Activated CD8-positive, alpha-beta memory T cell treated with anti-CD3 and anti-CD28 coated beads, Interleukin-2, amount 10 ng/mL, durations not matched to agents 7 days and 5 days (primary cell): ENCODE measurements at regions not wholly inside any gene's neighbourhood (a gene's known extent, or its start where the extent isn't known, plus 50 kb on each side); places are given as distances from the start of the nearest gene placed in this dataset.

Experiments
- ATAC-seq: fragments of 150-1000 bp; cut with Tn5 transposase; one replicate; pipeline ENCODE4 v1.10.0; 2021; ENCODE audit warnings: moderate library complexity
- CTCF ChIA-PET: fragments of 350-600 bp; sonication (Branson Sonifier 250); formaldehyde crosslinking; loops from one replicate; lab custom pipeline; 2021; ENCODE audit warnings: antibody characterized with exemption; lab: Charles Lee
- DNase-seq: peaks from one replicate; pipeline ENCODE4 v3.0.0-alpha.2; 2020
- H3K27ac Mint-ChIP-seq: one replicate; pipeline ENCODE4 v1.8.0; 2021; ENCODE audit warnings: mild to moderate bottlenecking, mixed read lengths
- H3K27me3 Mint-ChIP-seq: one replicate; pipeline ENCODE4 v1.8.0; 2021; ENCODE audit warnings: mixed read lengths
- H3K36me3 Mint-ChIP-seq: one replicate; pipeline ENCODE4 v1.8.0; 2021; ENCODE audit warnings: mild to moderate bottlenecking, mixed read lengths
- H3K4me1 Mint-ChIP-seq: one replicate; pipeline ENCODE4 v1.8.0; 2021; ENCODE audit warnings: mixed read lengths
- H3K4me3 Mint-ChIP-seq: one replicate; pipeline ENCODE4 v1.8.0; 2021; ENCODE audit warnings: mild to moderate bottlenecking, moderate library complexity, mixed read lengths
- H3K9me3 Mint-ChIP-seq: one replicate; pipeline ENCODE4 v1.8.0; 2022; ENCODE audit warnings: low read depth, mixed read lengths

- peaks cover 11% of the 10 kb centered on the region for H3K9me3 Mint-ChIP-seq
- H3K4me1 Mint-ChIP-seq, result no peaks in the 10 kb centered on the region
- no peaks in the 10 kb centered on the region for H3K27me3 Mint-ChIP-seq
- CTCF ChIA-PET, result no interaction called here
- no peak overlapping the region for H3K27ac Mint-ChIP-seq
- DNase-seq (no peak), ATAC-seq (no peak)
- no peak overlapping the region for H3K4me3 Mint-ChIP-seq
- no peaks in the 10 kb centered on the region for H3K36me3 Mint-ChIP-seq
Observed at GRCh38 chr13:104295537-104295936, 1229.3 kb upstream of the SLC10A2 start.

DNA sequence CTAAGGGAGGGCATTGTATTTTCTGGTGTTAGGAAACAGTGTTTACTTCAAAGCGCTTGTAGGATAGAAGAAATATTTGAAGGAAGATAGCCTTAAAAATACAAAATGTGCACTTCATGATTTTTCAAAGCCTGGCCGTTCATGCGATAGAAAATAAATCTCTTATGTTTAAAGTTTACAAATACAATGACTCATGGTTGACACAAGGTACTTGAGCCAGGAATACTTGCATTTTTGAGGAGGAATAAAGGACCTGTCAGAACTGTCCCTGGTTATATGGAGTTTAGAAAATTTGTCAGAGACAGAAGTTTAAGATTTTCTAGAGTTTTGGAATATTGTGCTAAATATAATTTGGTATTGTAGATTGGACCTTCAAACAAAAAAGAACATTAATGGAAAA is 1223.2 kb upstream of the SLC10A2 start:
- peaks cover 5% of the 10 kb centered on the region for H3K9me3 Mint-ChIP-seq
- H3K4me3 Mint-ChIP-seq, result no peak overlapping the region
- no peaks in the 10 kb centered on the region for H3K36me3 Mint-ChIP-seq
- no peaks in the 10 kb centered on the region for H3K4me1 Mint-ChIP-seq
- CTCF ChIA-PET, result no interaction called here
- DNase-seq, result no peak
- no peaks in the 10 kb centered on the region for H3K27me3 Mint-ChIP-seq
- ATAC-seq, result no peak
- no peak overlapping the region for H3K27ac Mint-ChIP-seq

- no peaks in the 10 kb centered on the region for H3K27me3 Mint-ChIP-seq
Observed at GRCh38 chr13:104288496-104288895, 1222.3 kb upstream of the SLC10A2 start.

GRCh38 chr13:104286566-104287290 is 1220.5 kb upstream of the SLC10A2 start:
- no peaks in the 10 kb centered on the region for H3K9me3 Mint-ChIP-seq
- no peak overlapping the region for H3K27ac Mint-ChIP-seq
- H3K4me3 Mint-ChIP-seq, result no peak overlapping the region
- CTCF ChIA-PET, result no interaction called here
- H3K27me3 Mint-ChIP-seq, result no peaks in the 10 kb centered on the region
- ATAC-seq, result no peak
- DNase-seq, result no peak
- no peaks in the 10 kb centered on the region for H3K4me1 Mint-ChIP-seq
- no peaks in the 10 kb centered on the region for H3K36me3 Mint-ChIP-seq

More at GRCh38 chr13:104288496-104288895, 1222.3 kb upstream of the SLC10A2 start:
- Mint-ChIP-seq H3K36me3 (no peaks in the 10 kb centered on the region), H3K27ac (no peak overlapping the region), H3K4me1 (no peaks in the 10 kb centered on the region), H3K4me3 (no peak overlapping the region), H3K9me3 (peaks cover 5% of the 10 kb centered on the region)
- no peak for ATAC-seq
- CTCF ChIA-PET, result no interaction called here
- no peak for DNase-seq

DNA sequence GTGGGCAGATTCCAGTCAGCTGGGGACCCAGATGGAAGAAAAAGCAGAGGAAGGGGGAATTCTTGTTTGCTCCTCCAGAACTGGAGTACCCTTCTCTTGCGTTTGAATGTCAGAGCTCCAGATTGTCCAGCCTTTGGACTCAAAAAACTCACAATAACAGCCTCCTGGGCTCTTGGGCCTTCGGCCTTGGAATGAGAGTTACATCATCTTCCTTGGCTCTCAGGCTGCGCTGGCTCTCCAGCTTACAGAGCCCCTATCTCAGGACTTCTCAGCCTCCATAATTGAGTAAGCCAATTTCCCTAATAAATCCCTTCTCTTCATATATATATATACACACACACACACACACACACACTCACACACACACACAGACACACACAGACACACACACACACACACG is 1215.7 kb upstream of the SLC10A2 start:
- Mint-ChIP-seq H3K36me3 (no peaks in the 10 kb centered on the region), H3K27ac (no peak overlapping the region), H3K4me1 (no peaks in the 10 kb centered on the region), H3K9me3 (peaks cover 2% of the 10 kb centered on the region), H3K27me3 (no peaks in the 10 kb centered on the region), H3K4me3 (no peak overlapping the region)
- no peak for DNase-seq
- ATAC-seq, result no peak
- CTCF ChIA-PET, result no interaction called here

DNA sequence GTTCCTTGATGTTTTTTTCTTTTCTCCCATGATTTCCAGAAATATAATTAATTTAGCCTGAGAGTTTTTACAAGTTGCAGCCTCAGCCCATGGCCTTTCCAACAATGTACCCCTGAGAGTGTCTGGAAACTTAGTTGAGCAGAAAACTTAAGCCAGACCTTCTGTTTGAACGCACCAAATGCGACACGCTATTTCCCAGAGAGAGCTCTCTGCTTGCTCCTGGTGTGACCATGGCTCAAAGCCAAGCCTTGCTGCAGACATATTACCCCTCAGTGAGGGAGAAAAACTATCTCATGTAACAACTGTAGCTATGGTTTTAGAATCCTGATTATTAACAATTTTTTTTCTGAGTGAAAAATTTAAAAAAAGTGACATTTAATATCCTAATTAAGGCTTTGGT is 1204.5 kb upstream of the SLC10A2 start:
- no peak overlapping the region for H3K27ac Mint-ChIP-seq
- CTCF ChIA-PET, result no interaction called here

GRCh38 chr13:104267206-104267811 is 1201.1 kb upstream of the SLC10A2 start:
- H3K27me3 Mint-ChIP-seq, result no peaks in the 10 kb centered on the region
- CTCF ChIA-PET, result no interaction called here

More for the DNA sequence above, 1204.5 kb upstream of the SLC10A2 start:
- no peak for DNase-seq
- Mint-ChIP-seq H3K4me1 (no peaks in the 10 kb centered on the region), H3K9me3 (peaks cover 7% of the 10 kb centered on the region), H3K36me3 (no peaks in the 10 kb centered on the region), H3K4me3 (no peak overlapping the region), H3K27me3 (no peaks in the 10 kb centered on the region)
- no peak for ATAC-seq

GRCh38 chr13:104256701-104257100 is 1190.5 kb upstream of the SLC10A2 start:
- no peaks in the 10 kb centered on the region for H3K27me3 Mint-ChIP-seq
- H3K27ac Mint-ChIP-seq, result no peak overlapping the region
- H3K4me3 Mint-ChIP-seq, result no peak overlapping the region
- no peaks in the 10 kb centered on the region for H3K4me1 Mint-ChIP-seq
- no peak for ATAC-seq
- no peak for DNase-seq
- H3K36me3 Mint-ChIP-seq, result no peaks in the 10 kb centered on the region
- CTCF ChIA-PET, result no interaction called here
- H3K9me3 Mint-ChIP-seq, result peaks cover 5% of the 10 kb centered on the region

More at GRCh38 chr13:104267206-104267811, 1201.1 kb upstream of the SLC10A2 start:
- Mint-ChIP-seq H3K4me3 (no peak overlapping the region), H3K9me3 (peaks cover 7% of the 10 kb centered on the region), H3K27ac (no peak overlapping the region), H3K4me1 (no peaks in the 10 kb centered on the region), H3K36me3 (no peaks in the 10 kb centered on the region)
- DNase-seq (no peak), ATAC-seq (no peak)

GRCh38 chr13:104253063-104253680 is 1187.0 kb upstream of the SLC10A2 start:
- CTCF ChIA-PET, result no interaction called here
- Mint-ChIP-seq H3K4me1 (no peaks in the 10 kb centered on the region), H3K27me3 (no peaks in the 10 kb centered on the region), H3K36me3 (no peaks in the 10 kb centered on the region), H3K4me3 (no peak overlapping the region), H3K27ac (no peak overlapping the region), H3K9me3 (peaks cover 6% of the 10 kb centered on the region)
- no peak for ATAC-seq
- DNase-seq, result no peak

- no peak for DNase-seq
- no peaks in the 10 kb centered on the region for H3K4me1 Mint-ChIP-seq
- CTCF ChIA-PET, result no interaction called here
- ATAC-seq, result no peak
- H3K27ac Mint-ChIP-seq, result no peak overlapping the region
- peaks cover 6% of the 10 kb centered on the region for H3K9me3 Mint-ChIP-seq
- no peaks in the 10 kb centered on the region for H3K36me3 Mint-ChIP-seq
- no peaks in the 10 kb centered on the region for H3K27me3 Mint-ChIP-seq
- no peak overlapping the region for H3K4me3 Mint-ChIP-seq
Observed at GRCh38 chr13:104251931-104252330, 1185.7 kb upstream of the SLC10A2 start.

DNA sequence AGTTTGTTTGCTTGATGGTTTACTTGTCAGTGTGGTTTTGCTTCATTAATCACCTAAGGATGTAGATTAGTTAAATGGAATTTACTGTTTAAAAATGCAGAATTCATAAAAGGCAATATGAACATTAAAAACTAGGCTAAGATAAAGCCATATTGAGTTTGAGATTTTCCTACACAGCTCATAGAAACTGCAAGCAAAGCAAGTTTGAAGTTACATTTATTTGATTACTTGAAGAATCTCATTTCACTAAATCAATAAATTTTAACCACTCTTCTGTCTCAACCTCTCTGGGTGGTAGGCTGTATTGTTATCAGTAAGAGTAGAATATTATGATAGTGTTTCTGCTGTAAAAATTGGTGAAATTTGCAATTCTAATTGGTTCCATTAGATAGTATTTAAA is 1180.7 kb upstream of the SLC10A2 start:
- Mint-ChIP-seq H3K27me3 (no peaks in the 10 kb centered on the region), H3K36me3 (no peaks in the 10 kb centered on the region), H3K9me3 (peaks cover 6% of the 10 kb centered on the region), H3K27ac (no peak overlapping the region), H3K4me1 (no peaks in the 10 kb centered on the region), H3K4me3 (no peak overlapping the region)
- CTCF ChIA-PET, result no interaction called here
- DNase-seq, result no peak
- ATAC-seq, result no peak

DNA sequence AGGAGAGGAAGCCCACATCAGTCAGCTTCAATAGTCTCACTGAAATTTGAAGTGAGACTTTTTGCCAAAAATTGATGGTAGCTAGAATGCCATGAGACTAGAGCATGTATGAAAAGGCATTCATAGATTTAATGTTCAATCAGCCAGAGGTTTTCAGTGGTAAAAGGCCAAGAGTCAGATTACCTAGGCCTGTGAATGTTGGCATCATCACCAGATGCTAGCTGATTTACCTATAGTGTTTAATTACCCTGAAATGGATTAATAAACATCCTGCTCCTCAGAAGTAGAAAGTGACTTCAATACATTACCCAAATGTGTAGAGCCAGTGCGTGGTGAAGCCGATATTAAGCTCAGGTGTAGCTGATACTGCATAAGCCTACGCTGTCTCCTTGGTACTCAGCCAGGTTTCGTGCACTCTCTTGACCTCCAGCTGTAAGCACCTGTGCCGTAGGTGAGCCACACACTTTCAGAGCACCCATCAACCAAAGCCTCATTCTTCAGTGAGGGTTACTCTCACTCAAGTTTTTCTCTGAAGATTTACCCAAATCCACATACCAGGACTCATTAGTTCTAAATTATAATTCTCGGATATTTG is 1140.3 kb upstream of the SLC10A2 start:
- H3K4me3 Mint-ChIP-seq, result no peak overlapping the region
- CTCF ChIA-PET, result no interaction called here
- H3K27me3 Mint-ChIP-seq, result no peaks in the 10 kb centered on the region
- no peaks in the 10 kb centered on the region for H3K36me3 Mint-ChIP-seq
- ATAC-seq (no peak), DNase-seq (no peak)
- no peaks in the 10 kb centered on the region for H3K4me1 Mint-ChIP-seq
- H3K27ac Mint-ChIP-seq, result no peak overlapping the region
- H3K9me3 Mint-ChIP-seq, result peaks cover 2% of the 10 kb centered on the region

DNA sequence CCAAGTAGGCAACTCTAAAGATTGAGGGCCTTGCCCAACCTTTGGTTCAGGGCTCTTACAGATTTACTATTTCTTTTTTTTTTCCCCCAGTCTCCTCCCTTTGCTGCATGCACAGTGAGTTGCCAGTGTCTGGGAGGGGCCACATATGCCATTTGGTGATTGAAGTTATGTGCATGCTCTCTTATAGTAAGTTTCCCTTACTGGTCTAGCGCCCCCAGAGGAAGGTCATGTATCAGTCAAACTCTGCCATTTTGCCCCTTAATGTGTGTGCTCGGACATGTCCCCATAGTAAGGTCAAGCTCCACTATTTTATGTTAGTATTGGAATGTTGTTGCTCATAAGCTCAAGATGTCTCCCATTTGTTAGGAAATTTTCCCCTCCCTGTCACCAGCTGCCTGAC is 1138.0 kb upstream of the SLC10A2 start:
- ATAC-seq (no peak), DNase-seq (no peak)
- Mint-ChIP-seq H3K4me1 (no peaks in the 10 kb centered on the region), H3K27ac (no peak overlapping the region), H3K27me3 (no peaks in the 10 kb centered on the region), H3K4me3 (no peak overlapping the region), H3K9me3 (peaks cover 2% of the 10 kb centered on the region), H3K36me3 (no peaks in the 10 kb centered on the region)
- CTCF ChIA-PET, result no interaction called here

DNA sequence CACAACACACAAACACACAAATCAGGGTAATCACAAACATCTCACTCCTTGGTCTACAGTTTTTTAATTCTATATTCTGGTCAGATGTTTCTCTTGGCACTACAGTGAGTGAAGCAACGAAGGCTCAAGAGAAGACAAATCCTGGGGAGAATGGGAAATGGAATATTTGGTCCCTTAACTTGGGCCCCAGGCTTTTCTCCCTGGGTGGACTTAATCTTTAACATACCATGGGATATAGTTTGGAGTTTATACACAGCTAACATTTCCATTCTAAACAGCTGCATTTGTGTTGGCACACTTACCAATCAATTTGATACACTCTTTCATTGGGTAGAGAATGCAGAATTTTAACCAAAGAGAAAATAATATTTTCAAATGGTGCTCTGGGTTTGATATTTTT is 1132.6 kb upstream of the SLC10A2 start:
- Mint-ChIP-seq H3K9me3 (peaks cover 3% of the 10 kb centered on the region), H3K4me3 (no peak overlapping the region), H3K36me3 (no peaks in the 10 kb centered on the region), H3K4me1 (no peaks in the 10 kb centered on the region), H3K27ac (no peak overlapping the region), H3K27me3 (no peaks in the 10 kb centered on the region)
- no peak for DNase-seq
- ATAC-seq, result no peak
- CTCF ChIA-PET, result no interaction called here
